ENCODE measurements at regions not wholly inside any gene's neighbourhood (a gene's known extent, or its start where the extent isn't known, plus 50 kb on each side); places are given as distances from the start of the nearest gene placed in this dataset.

DNA sequence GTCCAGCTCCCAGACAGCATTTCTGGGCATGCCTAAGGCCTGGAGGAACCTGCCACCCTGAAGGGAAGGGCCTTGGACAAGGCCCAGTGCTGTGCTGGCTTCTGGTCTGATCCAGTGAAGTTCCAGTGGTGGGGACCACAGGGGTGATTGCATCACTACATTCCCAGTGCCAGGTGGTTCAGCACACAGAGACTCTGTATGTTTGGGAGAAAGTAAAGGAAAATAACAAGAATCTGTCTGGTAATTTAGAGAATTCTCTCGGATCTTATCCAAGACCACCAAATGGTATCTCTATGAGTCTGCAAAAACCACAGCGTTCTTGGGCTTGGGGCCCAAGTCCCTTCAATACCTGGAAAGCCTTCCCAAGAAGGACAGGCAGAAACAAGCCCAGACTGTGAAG is 131.8 kb upstream of the MAD2L1 start:
- 85 to 89% methylated on average over 2 of the region's 2 CpGs for WGBS, 2 donors
- no peak overlapping the region for H3K4me3 ChIP-seq (replicated peaks in 1 of 3)
- no peaks in the 10 kb centered on the region for H3K4me1 ChIP-seq
- no peak for DNase-seq
- H3K36me3 ChIP-seq, result no peaks in the 10 kb centered on the region
- H3K27ac ChIP-seq, result no peak overlapping the region
- no peaks in the 10 kb centered on the region for H3K9me3 ChIP-seq
- TF ChIP-seq, protein P1, sequence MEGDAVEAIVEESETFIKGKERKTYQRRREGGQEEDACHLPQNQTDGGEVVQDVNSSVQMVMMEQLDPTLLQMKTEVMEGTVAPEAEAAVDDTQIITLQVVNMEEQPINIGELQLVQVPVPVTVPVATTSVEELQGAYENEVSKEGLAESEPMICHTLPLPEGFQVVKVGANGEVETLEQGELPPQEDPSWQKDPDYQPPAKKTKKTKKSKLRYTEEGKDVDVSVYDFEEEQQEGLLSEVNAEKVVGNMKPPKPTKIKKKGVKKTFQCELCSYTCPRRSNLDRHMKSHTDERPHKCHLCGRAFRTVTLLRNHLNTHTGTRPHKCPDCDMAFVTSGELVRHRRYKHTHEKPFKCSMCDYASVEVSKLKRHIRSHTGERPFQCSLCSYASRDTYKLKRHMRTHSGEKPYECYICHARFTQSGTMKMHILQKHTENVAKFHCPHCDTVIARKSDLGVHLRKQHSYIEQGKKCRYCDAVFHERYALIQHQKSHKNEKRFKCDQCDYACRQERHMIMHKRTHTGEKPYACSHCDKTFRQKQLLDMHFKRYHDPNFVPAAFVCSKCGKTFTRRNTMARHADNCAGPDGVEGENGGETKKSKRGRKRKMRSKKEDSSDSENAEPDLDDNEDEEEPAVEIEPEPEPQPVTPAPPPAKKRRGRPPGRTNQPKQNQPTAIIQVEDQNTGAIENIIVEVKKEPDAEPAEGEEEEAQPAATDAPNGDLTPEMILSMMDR (IDR thresholded peaks at IDR 0.05), result no peak
- TF ChIP-seq POLR2A (IDR thresholded peaks at IDR 0.05), result no peak
- H3K27me3 ChIP-seq, result no peaks in the 10 kb centered on the region
- intact Hi-C loops (cut with DNase I), result no loop called here

- Histone ChIP-seq H3K36me3 (no peaks in the 10 kb centered on the region), H3K27me3 (no peaks in the 10 kb centered on the region), H3K4me3 (replicated peaks in 1 of 3) (no peak overlapping the region), H3K9me3 (no peaks in the 10 kb centered on the region), H3K27ac (no peak overlapping the region), H3K4me1 (no peaks in the 10 kb centered on the region)
- TF ChIP-seq, protein P1 (IDR thresholded peaks at IDR 0.05), result no peak
- TF ChIP-seq POLR2A (IDR thresholded peaks at IDR 0.05), result no peak
- DNase-seq, result no peak
- 89 to 98% methylated on average over 1 of the region's 1 CpG for WGBS, 2 donors
- intact Hi-C loops (cut with DNase I), result no loop called here
Measured at GRCh38 chr4:120177603-120178002, 111.0 kb upstream of the MAD2L1 start.

DNA sequence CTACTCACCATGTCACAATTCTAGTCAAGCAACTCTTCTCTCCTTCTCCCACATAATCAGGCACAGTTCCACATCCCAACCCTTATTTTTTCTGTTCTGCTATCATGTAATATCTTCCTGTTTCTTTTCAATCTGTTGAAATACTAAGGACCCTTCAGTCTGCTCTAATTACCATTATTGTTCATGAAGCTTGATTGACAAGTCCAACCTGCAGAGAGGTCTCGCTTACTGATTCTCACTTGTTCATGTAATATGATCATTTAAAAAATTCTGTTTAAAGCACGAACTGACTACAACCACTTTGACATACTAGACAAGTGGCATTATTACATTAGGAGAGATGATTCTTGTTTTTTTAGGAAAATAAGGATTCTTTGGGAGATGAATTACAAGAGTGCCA is 108.6 kb upstream of the MAD2L1 start:
- no peak for DNase-seq
- WGBS, 2 donors, result 84 to 88% methylated on average over 2 of the region's 2 CpGs
- intact Hi-C loops (cut with DNase I), result no loop called here
- no peaks in the 10 kb centered on the region for H3K27me3 ChIP-seq
- H3K27ac ChIP-seq, result no peak overlapping the region
- H3K4me3 ChIP-seq (replicated peaks in 1 of 3), result no peak overlapping the region
- H3K9me3 ChIP-seq, result no peaks in the 10 kb centered on the region
- no peaks in the 10 kb centered on the region for H3K4me1 ChIP-seq
- TF ChIP-seq, protein P1 (IDR thresholded peaks at IDR 0.05), result no peak
- TF ChIP-seq POLR2A (IDR thresholded peaks at IDR 0.05), result no peak
- no peaks in the 10 kb centered on the region for H3K36me3 ChIP-seq

- no peak overlapping the region for H3K4me3 ChIP-seq (replicated peaks in 1 of 3)
- H3K27ac ChIP-seq, result no peak overlapping the region
- H3K27me3 ChIP-seq, result no peaks in the 10 kb centered on the region
- no peaks in the 10 kb centered on the region for H3K36me3 ChIP-seq
- no peak for DNase-seq
- no peaks in the 10 kb centered on the region for H3K4me1 ChIP-seq
- H3K9me3 ChIP-seq, result no peaks in the 10 kb centered on the region
- WGBS, 2 donors, result 71 to 75% methylated on average over 2 of the region's 2 CpGs
- intact Hi-C loops (cut with DNase I), result no loop called here
- TF ChIP-seq, protein P1 (IDR thresholded peaks at IDR 0.05), result no peak
- TF ChIP-seq POLR2A (IDR thresholded peaks at IDR 0.05), result no peak
Measured at GRCh38 chr4:120163895-120164294, 97.2 kb upstream of the MAD2L1 start.

GRCh38 chr4:120158841-120159463 is 92.3 kb upstream of the MAD2L1 start:
- 85 to 88% methylated on average over 3 of the region's 3 CpGs for WGBS, 2 donors
- no peaks in the 10 kb centered on the region for H3K36me3 ChIP-seq
- no peaks in the 10 kb centered on the region for H3K9me3 ChIP-seq
- no peak for DNase-seq
- no peaks in the 10 kb centered on the region for H3K4me1 ChIP-seq
- no peak overlapping the region for H3K4me3 ChIP-seq (replicated peaks in 1 of 3)
- H3K27me3 ChIP-seq, result no peaks in the 10 kb centered on the region
- intact Hi-C loops (cut with DNase I), result loop anchor here (10.0 kb wide), 1 partner anchor 1096 kb away; no protein-coding TSS in a partner anchor
- no peak overlapping the region for H3K27ac ChIP-seq
- TF ChIP-seq, protein P1 (IDR thresholded peaks at IDR 0.05), result no peak
- no peak for TF ChIP-seq POLR2A (IDR thresholded peaks at IDR 0.05)
